NCI-H2171 (cell line): ENCODE measurements at regions not wholly inside any gene's neighbourhood (a gene's known extent, or its start where the extent isn't known, plus 50 kb on each side); places are given as distances from the start of the nearest gene placed in this dataset.
"Not testable (repeated sequence)": the region's sequence is repeated elsewhere in the genome, so short reads cannot be mapped to it uniquely, and the experiment has no call there.

Source experiments
- DNase-seq: peaks from one replicate; lab custom pipeline; 2025; lab: John Stamatoyannopoulos, UW

- DNase-seq, result no peak
Measured at GRCh38 chr2:239601201-239601851, 200.5 kb upstream of the HDAC4 start.

GRCh38 chr2:239600650-239601049, 199.8 kb upstream of the HDAC4 start:
- DNase-seq, result no peak

GRCh38 chr2:239600001-239600593, 199.3 kb upstream of the HDAC4 start:
- DNase-seq, result no peak

- no peak for DNase-seq
Measured at GRCh38 chr2:239599299-239599698, 198.5 kb upstream of the HDAC4 start.

- DNase-seq, result no peak
Measured at GRCh38 chr2:239598732-239599090, 197.9 kb upstream of the HDAC4 start.

GRCh38 chr2:239598011-239598731, 197.4 kb upstream of the HDAC4 start:
- no peak for DNase-seq

- no peak for DNase-seq
Measured at GRCh38 chr2:239597216-239597615, 196.4 kb upstream of the HDAC4 start.

GRCh38 chr2:239596792-239597191, 196.0 kb upstream of the HDAC4 start:
- DNase-seq, result no peak

GRCh38 chr2:239596253-239596652, 195.4 kb upstream of the HDAC4 start:
- DNase-seq, result no peak

- no peak for DNase-seq
Measured at GRCh38 chr2:239595726-239596125, 194.9 kb upstream of the HDAC4 start.

- peak; percentile 8 for DNase-seq
Measured at GRCh38 chr2:239594772-239595608, 194.2 kb upstream of the HDAC4 start.

GRCh38 chr2:239594019-239594771, 193.4 kb upstream of the HDAC4 start:
- peak; percentile 59 for DNase-seq

- no peak for DNase-seq
Measured at GRCh38 chr2:239593455-239593854, 192.6 kb upstream of the HDAC4 start.

- not testable (repeated sequence) for DNase-seq
Measured at GRCh38 chr2:239592629-239593290, 191.9 kb upstream of the HDAC4 start.

GRCh38 chr2:239590995-239591915, 190.4 kb upstream of the HDAC4 start:
- DNase-seq, result no peak

- DNase-seq, result no peak
Measured at GRCh38 chr2:239590276-239590675, 189.5 kb upstream of the HDAC4 start.

- DNase-seq, result no peak
Measured at GRCh38 chr2:239589833-239590232, 189.0 kb upstream of the HDAC4 start.

- no peak for DNase-seq
Measured at GRCh38 chr2:239589270-239589825, 188.5 kb upstream of the HDAC4 start.

- no peak for DNase-seq
Measured at GRCh38 chr2:239588451-239589269, 187.8 kb upstream of the HDAC4 start.
